ENCODE measurements at regions not wholly inside any gene's neighbourhood (a gene's known extent, or its start where the extent isn't known, plus 50 kb on each side); places are given as distances from the start of the nearest gene placed in this dataset.
"Not testable (repeated sequence)": the region's sequence is repeated elsewhere in the genome, so short reads cannot be mapped to it uniquely, and the experiment has no call there.

- peak; percentile 48 for DNase-seq (ENCODE audit: low spot score)
Observed at GRCh38 chr1:222240536-222241181, 307.2 kb downstream of the HHIPL2 start.

- DNase-seq (ENCODE audit: low spot score), result no peak
Observed at GRCh38 chr1:222239130-222239529, 308.8 kb downstream of the HHIPL2 start.

GRCh38 chr1:222234351-222234750 is 313.6 kb downstream of the HHIPL2 start:
- DNase-seq (ENCODE audit: low spot score), result no peak

- DNase-seq (ENCODE audit: low spot score), result no peak
Observed at GRCh38 chr1:222233444-222234158, 314.3 kb downstream of the HHIPL2 start.

GRCh38 chr1:222232842-222233241 is 315.1 kb downstream of the HHIPL2 start:
- no peak for DNase-seq (ENCODE audit: low spot score)

- DNase-seq (ENCODE audit: low spot score), result no peak
Observed at GRCh38 chr1:222229672-222230312, 318.1 kb downstream of the HHIPL2 start.

- DNase-seq (ENCODE audit: low spot score), result no peak
Observed at GRCh38 chr1:222225316-222225691, 322.6 kb downstream of the HHIPL2 start.

- DNase-seq (ENCODE audit: low spot score), result no peak
Observed at GRCh38 chr1:222224636-222225315, 323.1 kb downstream of the HHIPL2 start.

- no peak for DNase-seq (ENCODE audit: low spot score)
Observed at GRCh38 chr1:222224156-222224555, 323.7 kb downstream of the HHIPL2 start.

- no peak for DNase-seq (ENCODE audit: low spot score)
Observed at GRCh38 chr1:222223010-222223409, 324.9 kb downstream of the HHIPL2 start.

GRCh38 chr1:222216255-222216754 is 331.6 kb downstream of the HHIPL2 start:
- no peak for DNase-seq (ENCODE audit: low spot score)

GRCh38 chr1:222210776-222211175 is 337.1 kb downstream of the HHIPL2 start:
- DNase-seq (ENCODE audit: low spot score), result no peak

- no peak for DNase-seq (ENCODE audit: low spot score)
Observed at GRCh38 chr1:222204475-222204874, 343.4 kb downstream of the HHIPL2 start.

- no peak for DNase-seq (ENCODE audit: low spot score)
Observed at GRCh38 chr1:222202831-222203230, 345.1 kb downstream of the HHIPL2 start.

GRCh38 chr1:222196736-222197135 is 351.2 kb downstream of the HHIPL2 start:
- DNase-seq (ENCODE audit: low spot score), result no peak

GRCh38 chr1:222196288-222196687 is 351.6 kb downstream of the HHIPL2 start:
- no peak for DNase-seq (ENCODE audit: low spot score)

GRCh38 chr1:222195857-222196256 is 352.0 kb downstream of the HHIPL2 start:
- DNase-seq (ENCODE audit: low spot score), result no peak

- no peak for DNase-seq (ENCODE audit: low spot score)
Observed at GRCh38 chr1:222189218-222189617, 358.7 kb downstream of the HHIPL2 start.

- no peak for DNase-seq (ENCODE audit: low spot score)
Observed at GRCh38 chr1:222187566-222188332, 360.2 kb downstream of the HHIPL2 start.

GRCh38 chr1:222182641-222183040 is 365.3 kb downstream of the HHIPL2 start:
- no peak for DNase-seq (ENCODE audit: low spot score)

GRCh38 chr1:222181191-222181590 is 366.7 kb downstream of the HHIPL2 start:
- DNase-seq (ENCODE audit: low spot score), result no peak

- not testable (repeated sequence) for DNase-seq (ENCODE audit: low spot score)
Observed at GRCh38 chr1:222177496-222177895, 370.4 kb downstream of the HHIPL2 start.

Data from GM03348 (cell line).